GM21529 (cell line): ENCODE measurements at regions not wholly inside any gene's neighbourhood (a gene's known extent, or its start where the extent isn't known, plus 50 kb on each side); places are given as distances from the start of the nearest gene placed in this dataset.

Source experiments
- ATAC-seq: cut with Tn5 transposase; IDR thresholded peaks from one replicate; pipeline ENCODE4 v1.9.1; 2021; ENCODE audit not compliant: unreplicated experiment

GRCh38 chr2:217628061-217628460 lies 374.7 kb downstream of the TNS1 start:
- ATAC-seq = no peak

GRCh38 chr2:217626926-217627325 lies 375.9 kb downstream of the TNS1 start:
- ATAC-seq = no peak

- no peak for ATAC-seq
These were observed 377.1 kb downstream of the TNS1 start for GRCh38 chr2:217625557-217626169.

GRCh38 chr2:217623281-217623912 lies 379.4 kb downstream of the TNS1 start:
- no peak for ATAC-seq

GRCh38 chr2:217622205-217623060 lies 380.4 kb downstream of the TNS1 start:
- ATAC-seq = no peak

GRCh38 chr2:217621391-217621801 lies 381.4 kb downstream of the TNS1 start:
- no peak for ATAC-seq

GRCh38 chr2:217618744-217619143 lies 384.1 kb downstream of the TNS1 start:
- ATAC-seq = no peak

GRCh38 chr2:217617616-217618022 lies 385.2 kb downstream of the TNS1 start:
- ATAC-seq = no peak

GRCh38 chr2:217616936-217617335 lies 385.9 kb downstream of the TNS1 start:
- ATAC-seq = no peak

- no peak for ATAC-seq
These were observed 387.6 kb downstream of the TNS1 start for GRCh38 chr2:217615171-217615570.

- ATAC-seq = peak; percentile 63
These were observed 388.3 kb downstream of the TNS1 start for GRCh38 chr2:217614498-217614897.

GRCh38 chr2:217614096-217614495 lies 388.7 kb downstream of the TNS1 start:
- ATAC-seq = no peak

- ATAC-seq = no peak
These were observed 389.9 kb downstream of the TNS1 start for GRCh38 chr2:217612920-217613319.

- ATAC-seq = no peak
These were observed 390.6 kb downstream of the TNS1 start for GRCh38 chr2:217612211-217612610.

GRCh38 chr2:217611626-217612127 lies 391.1 kb downstream of the TNS1 start:
- ATAC-seq = no peak

- no peak for ATAC-seq
These were observed 391.7 kb downstream of the TNS1 start for GRCh38 chr2:217611056-217611455.

- no peak for ATAC-seq
These were observed 392.4 kb downstream of the TNS1 start for GRCh38 chr2:217610401-217610814.

- ATAC-seq = no peak
These were observed 392.8 kb downstream of the TNS1 start for GRCh38 chr2:217609952-217610351.

GRCh38 chr2:217606296-217606695 lies 396.5 kb downstream of the TNS1 start:
- ATAC-seq = no peak

- no peak for ATAC-seq
These were observed 398.1 kb downstream of the TNS1 start for GRCh38 chr2:217604527-217605194.

GRCh38 chr2:217601601-217602000 lies 401.2 kb downstream of the TNS1 start:
- ATAC-seq = no peak
